HCT116 (cell line): ENCODE measurements at regions not wholly inside any gene's neighbourhood (a gene's known extent, or its start where the extent isn't known, plus 50 kb on each side); places are given as distances from the start of the nearest gene placed in this dataset.

Source experiments
- ATAC-seq: fragments of 200-7000 bp; cut with Tn5 transposase; 2 replicates; pipeline ENCODE4 v1.9.1; 2020; ENCODE audit warnings: mild to moderate bottlenecking, moderate library complexity
- BruUV-seq: library from RNA; stranded (reverse); fragments of 400-500 nt; replicated peaks from 2 replicates; lab custom pipeline; 2021; lab: Mats Ljungman, UMichigan
- CTCF ChIA-PET: fragments of 300-600 bp; sonication (Branson Sonifier 250); formaldehyde crosslinking; loops from one replicate; lab custom pipeline; 2021; ENCODE audit warnings: antibody characterized with exemption; lab: Charles Lee
- POLR2A ChIA-PET: fragments of 300-600, 350-600 bp; sonication (Branson Sonifier 250); formaldehyde crosslinking; loops from one replicate; lab custom pipeline; 2021; ENCODE audit warnings: antibody characterized with exemption; lab: Charles Lee
- RAD21 ChIA-PET, 2 experiments: fragments of 300-600 bp; sonication (Branson Sonifier 250); formaldehyde crosslinking; loops; one replicate each; lab custom pipeline; 2023; ENCODE audit warnings: low total read pairs in 2 of 2; ENCODE audit not compliant: uncharacterized antibody in 2 of 2, unreplicated experiment in 2 of 2, low non-redundant PET in 1 of 2; lab: Charles Lee
- DNase-seq: peaks from one replicate; pipeline ENCODE4 v3.0.0-alpha.2; 2010; ENCODE audit warnings: low read depth, low spot score
- H2AFZ ChIP-seq: fragments of 200-600 bp; shearing (Covaris generic), sonication (generic); 2 replicates; pipeline ENCODE4 v1.6.1; 2017; ENCODE audit warnings: low read depth, mixed run types, mixed read lengths, antibody characterized with exemption, low read length; ENCODE audit not compliant: poor library complexity, severe bottlenecking
- H3K27ac ChIP-seq: 2 replicates; pipeline ENCODE4 v1.5.1; 2012; ENCODE audit warnings: low read depth, low read length
- H3K27me3 ChIP-seq: fragments of 200-600 bp; sonication (generic); 2 replicates; pipeline ENCODE4 v1.6.1; 2016; ENCODE audit warnings: mixed run types, low read length, mixed read lengths; ENCODE audit not compliant: insufficient read depth
- H3K36me3 ChIP-seq, 2 experiments: fragments of 200-500 bp in 1 of 2; fragments of 200-600 bp in 1 of 2; sonication (Bioruptor generic) in 1 of 2; sonication (generic) in 1 of 2; 2 replicates each; pipeline versions ENCODE4 v1.5.1 to v1.6.1; 2014 to 2016; ENCODE audit warnings: low read length in 2 of 2, inconsistent platforms in 1 of 2, mixed read lengths in 1 of 2, mixed run types in 1 of 2; ENCODE audit not compliant: insufficient read depth in 2 of 2, control insufficient read depth in 1 of 2
- H3K4me1 ChIP-seq, 2 experiments: fragments of 200-600 bp in 1 of 2; sonication (generic) in 1 of 2; 2 replicates each; pipeline versions ENCODE4 v1.5.1 to v1.6.1; 2012 to 2017; ENCODE audit warnings: low read length in 2 of 2, inconsistent platforms in 1 of 2, mild to moderate bottlenecking in 1 of 2, mixed read lengths in 1 of 2, mixed run types in 1 of 2, moderate library complexity in 1 of 2; ENCODE audit not compliant: insufficient read depth in 2 of 2, control insufficient read depth in 1 of 2
- H3K4me2 ChIP-seq: fragments of 200-600 bp; sonication (generic); 2 replicates; pipeline ENCODE4 v1.6.1; 2017; ENCODE audit warnings: mixed run types, low read length, mixed read lengths
- H3K4me3 ChIP-seq, 2 experiments: fragments of 200-600 bp in 1 of 2; sonication (generic) in 1 of 2; replicated peaks in 1 of 2; 2 replicates each; pipeline ENCODE4 v1.5.1; 2011 to 2016; ENCODE audit warnings: low read length in 2 of 2, control low read depth in 1 of 2, low read depth in 1 of 2, mild to moderate bottlenecking in 1 of 2, mixed read lengths in 1 of 2, mixed run types in 1 of 2
- H3K79me2 ChIP-seq: fragments of 200-600 bp; sonication (generic); 2 replicates; pipeline ENCODE4 v1.6.1; 2017; ENCODE audit warnings: mild to moderate bottlenecking, mixed run types, low read length, moderate library complexity, mixed read lengths; ENCODE audit not compliant: insufficient read depth
- H3K9ac ChIP-seq: fragments of 200-600 bp; sonication (generic); 2 replicates; pipeline ENCODE4 v1.6.1; 2016; ENCODE audit warnings: low read length, mixed read lengths
- H3K9me2 ChIP-seq: fragments of 200-600 bp; sonication (generic), shearing (Covaris generic); 2 replicates; pipeline ENCODE4 v1.6.1; 2017; ENCODE audit warnings: mixed run types, mild to moderate bottlenecking, moderate library complexity; ENCODE audit not compliant: insufficient read depth
- H3K9me3 ChIP-seq, 2 experiments: fragments of 200-500 bp in 1 of 2; fragments of 200-600 bp in 1 of 2; sonication (Bioruptor generic) in 1 of 2; sonication (generic) in 1 of 2; 2 replicates each; pipeline ENCODE4 v1.6.1; 2014 to 2017; ENCODE audit warnings: low read length in 2 of 2, mixed read lengths in 2 of 2, inconsistent platforms in 1 of 2, low read depth in 1 of 2, mild to moderate bottlenecking in 1 of 2, mixed run types in 1 of 2, moderate library complexity in 1 of 2; ENCODE audit not compliant: control insufficient read depth in 1 of 2, insufficient read depth in 1 of 2
- H4K20me1 ChIP-seq: fragments of 200-600 bp; sonication (generic), shearing (Covaris generic); 2 replicates; pipeline ENCODE4 v1.6.1; 2017; ENCODE audit warnings: mixed run types, mild to moderate bottlenecking, moderate library complexity; ENCODE audit not compliant: insufficient read depth
- CBX3 ChIP-seq: IDR thresholded peaks from 2 replicates; pipeline ENCODE4 v1.6.1; 2012; ENCODE audit warnings: low read depth
- CEBPB ChIP-seq: IDR thresholded peaks from 2 replicates; pipeline ENCODE4 v1.6.1; 2012; ENCODE audit warnings: low read depth
- CTCF ChIP-seq, 3 experiments: fragments of 200-600 bp in 1 of 3; sonication (generic) in 1 of 3; IDR thresholded peaks in 2 of 3; conservative IDR thresholded peaks in 1 of 3; 2 replicates each; pipeline ENCODE4 v1.5.1; 2012 to 2017; ENCODE audit warnings: low read depth in 2 of 3, low read length in 2 of 3, antibody characterized with exemption in 1 of 3, borderline replicate concordance in 1 of 3, control low read depth in 1 of 3, mild to moderate bottlenecking in 1 of 3, mixed read lengths in 1 of 3, mixed run types in 1 of 3, moderate library complexity in 1 of 3; ENCODE audit not compliant: insufficient read depth in 1 of 3
- EGR1 ChIP-seq: IDR thresholded peaks from 2 replicates; pipeline ENCODE4 v1.6.1; 2012; ENCODE audit warnings: low read depth
- ELF1 ChIP-seq: IDR thresholded peaks from 2 replicates; pipeline ENCODE4 v1.6.1; 2012; ENCODE audit warnings: low read depth, borderline replicate concordance
- EZH2 ChIP-seq: fragments of 200-600 bp; sonication (generic); IDR thresholded peaks from 2 replicates; pipeline ENCODE4 v1.6.1; 2017; ENCODE audit warnings: antibody characterized with exemption, mixed run types
- FOSL1 ChIP-seq: IDR thresholded peaks from 2 replicates; pipeline ENCODE4 v1.6.1; 2012; ENCODE audit warnings: low read depth
- MAX ChIP-seq: IDR thresholded peaks from 2 replicates; pipeline ENCODE4 v1.6.1; 2012
- POLR2A ChIP-seq: IDR thresholded peaks from 2 replicates; pipeline ENCODE4 v1.7.0; 2011; ENCODE audit warnings: borderline replicate concordance; ENCODE audit not compliant: insufficient read depth, insufficient read length; ENCODE audit errors: extremely low read depth
- POLR2AphosphoS5 ChIP-seq: IDR thresholded peaks from 2 replicates; pipeline ENCODE4 v1.6.1; 2011; ENCODE audit warnings: mild to moderate bottlenecking, low read depth, low read length, moderate library complexity
- RAD21 ChIP-seq: IDR thresholded peaks from 2 replicates; pipeline ENCODE4 v1.6.1; 2012; ENCODE audit warnings: low read depth, mild to moderate bottlenecking
- REST ChIP-seq: IDR thresholded peaks from 2 replicates; pipeline ENCODE4 v1.6.1; 2012; ENCODE audit warnings: low read depth
- SIN3A ChIP-seq: IDR thresholded peaks from 2 replicates; pipeline ENCODE4 v1.6.1; 2012; ENCODE audit warnings: low read depth
- SP1 ChIP-seq: IDR thresholded peaks from 2 replicates; pipeline ENCODE4 v1.6.1; 2012; ENCODE audit warnings: low read depth
- SRF ChIP-seq: IDR thresholded peaks from 2 replicates; pipeline ENCODE4 v1.6.1; 2012; ENCODE audit warnings: low read depth
- TCF7L2 ChIP-seq: IDR thresholded peaks from 2 replicates; pipeline ENCODE4 v1.7.0; 2011; ENCODE audit warnings: borderline replicate concordance, inconsistent platforms; ENCODE audit not compliant: insufficient read depth, insufficient read length; ENCODE audit errors: extremely low read depth
- YY1 ChIP-seq: IDR thresholded peaks from 2 replicates; pipeline ENCODE4 v1.6.1; 2011; ENCODE audit warnings: low read length, low read depth, moderate library complexity, mild to moderate bottlenecking; ENCODE audit not compliant: insufficient replicate concordance; ENCODE audit errors: extremely low read depth
- ZBTB33 ChIP-seq: IDR thresholded peaks from 2 replicates; pipeline ENCODE4 v1.6.1; 2011; ENCODE audit warnings: mild to moderate bottlenecking, low read length, moderate library complexity; ENCODE audit not compliant: insufficient replicate concordance; ENCODE audit errors: extremely low read depth
- ZFX ChIP-seq: fragments of 450-650 bp; IDR thresholded peaks from 2 replicates; pipeline ENCODE4 v1.6.1; 2017
- ZNF274 ChIP-seq: fragments of 200-500 bp; sonication (Bioruptor generic); IDR thresholded peaks from 2 replicates; pipeline ENCODE4 v1.6.1; 2014; ENCODE audit warnings: mild to moderate bottlenecking, low read depth, low read length, inconsistent platforms
- intact Hi-C: fragments of 100-400 bp; cut with micrococcal nuclease; formaldehyde crosslinking; loops from 2 replicates; pipeline ENCODE4 v1.10.0; 2022

GRCh38 chr3:76824658-76825240, 215.2 kb upstream of the ROBO2 start:
- ChIA-PET CTCF (no interaction called here), RAD21 (no interaction called here), POLR2A (no interaction called here)
- no peak overlapping the region for H3K27ac ChIP-seq
- TF ChIP-seq SIN3A (no peak), ZNF274 (no peak), ZFX (no peak), CTCF (IDR thresholded peaks at IDR 0.05 in 2 of 3, conservative IDR thresholded peaks at IDR 0.05 in 1 of 3; ENCODE audit: borderline replicate concordance in 1 of 3, insufficient read depth in 1 of 3, low read depth in 2 of 3, low read length in 2 of 3) (no peak), RAD21 (no peak), ZBTB33 (no peak), TCF7L2 (no peak), EZH2 (no peak), REST (no peak), SRF (no peak), POLR2AphosphoS5 (no peak), FOSL1 (no peak), CEBPB (no peak), MAX (no peak), YY1 (no peak), CBX3 (no peak), POLR2A (no peak), SP1 (no peak), EGR1 (no peak), ELF1 (no peak)
- BruUV-seq, result no TSS peak
- H3K4me3 ChIP-seq, result no peak overlapping the region
- no peaks in the 10 kb centered on the region for H3K27me3 ChIP-seq
- H3K9me3 ChIP-seq, result peaks cover 4 to 10% of the 10 kb centered on the region in 2 experiments; a peak in 2 of 4 replicates
- DNase-seq (no peak), ATAC-seq (no peak)
- no peaks in the 10 kb centered on the region for H3K79me2 ChIP-seq
- H3K4me1 ChIP-seq, result no peaks in the 10 kb centered on the region
- intact Hi-C loops, result no loop called here
- H4K20me1 ChIP-seq, result no peaks in the 10 kb centered on the region
- no peaks in the 10 kb centered on the region for H3K9me2 ChIP-seq
- H3K9ac ChIP-seq, result no peak overlapping the region
- no peak overlapping the region for H2AFZ ChIP-seq
- H3K36me3 ChIP-seq, result no peaks in the 10 kb centered on the region
- H3K4me2 ChIP-seq, result no peak overlapping the region
